DOHH2 (cell line): ENCODE measurements at regions not wholly inside any gene's neighbourhood (a gene's known extent, or its start where the extent isn't known, plus 50 kb on each side); places are given as distances from the start of the nearest gene placed in this dataset.

Experiments used
- CTCF ChIP-seq: fragments of 200-600 bp; sonication (generic); IDR thresholded peaks from one replicate; pipeline ENCODE4 v1.5.1; 2014; ENCODE audit warnings: antibody characterized with exemption, mild to moderate bottlenecking, low read depth, low read length; ENCODE audit not compliant: poor library complexity, severe bottlenecking
- EZH2phosphoT487 ChIP-seq: fragments of 200-600 bp; sonication (generic); IDR thresholded peaks from 2 replicates; pipeline ENCODE4 v1.6.1; 2017; ENCODE audit warnings: borderline replicate concordance, mild to moderate bottlenecking, antibody characterized with exemption, low read length, moderate library complexity, mixed read lengths

- TF ChIP-seq CTCF = no peak
- no peak for TF ChIP-seq EZH2phosphoT487
These were observed 1076.5 kb upstream of the FLRT2 start for GRCh38 chr14:84453307-84453950.
